ENCODE measurements at regions not wholly inside any gene's neighbourhood (a gene's known extent, or its start where the extent isn't known, plus 50 kb on each side); places are given as distances from the start of the nearest gene placed in this dataset.
"Not testable (repeated sequence)": the region's sequence is repeated elsewhere in the genome, so short reads cannot be mapped to it uniquely, and the experiment has no call there.

DNA sequence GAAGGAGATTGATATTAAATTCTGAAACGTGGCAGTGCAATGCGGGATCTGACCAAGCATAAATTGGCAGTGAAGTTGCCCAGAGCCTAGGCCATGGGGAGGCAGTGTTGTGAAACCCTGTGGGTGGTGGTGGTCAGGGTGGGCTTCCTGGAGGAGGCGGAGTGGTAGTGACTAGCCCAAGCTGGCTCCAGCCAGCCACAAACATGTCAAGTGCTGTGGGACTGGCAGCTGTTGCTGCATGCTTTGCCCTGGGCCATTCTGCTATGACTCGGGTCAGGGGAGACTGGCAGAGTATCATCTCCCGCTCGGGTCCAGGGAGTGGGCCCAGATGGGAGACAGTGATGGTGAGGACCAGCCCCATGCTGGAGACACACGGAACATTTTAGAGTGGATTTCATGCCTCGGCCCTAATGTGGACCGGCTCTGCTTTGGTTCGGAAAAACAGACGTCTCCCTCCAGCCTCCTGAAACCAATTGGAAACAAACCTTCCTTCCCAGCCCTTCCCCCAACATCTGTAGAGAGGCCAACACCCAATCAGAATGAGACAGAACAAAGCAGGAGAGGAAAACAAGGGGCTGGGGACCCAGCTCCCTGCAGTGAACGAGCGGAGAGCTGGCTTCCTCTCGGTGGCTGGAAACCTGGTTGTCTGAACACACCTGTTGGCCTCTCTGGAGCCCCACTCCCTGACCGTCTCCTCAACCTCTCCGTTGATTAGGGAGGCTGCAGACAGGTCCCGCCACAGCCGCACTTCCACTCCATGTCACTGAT is 58.2 kb downstream of the TMEM270 start:
- Histone ChIP-seq H3K9ac (ENCODE audit: low read depth, low read length) (peak overlapping the region; percentile 30; the same call in 1 of the 2 replicates), H3K27me3 (ENCODE audit: insufficient read depth, low read length) (no peaks in the 10 kb centered on the region), H3K9me3 (ENCODE audit: insufficient read depth, low read depth, low read length) (no peaks in the 10 kb centered on the region), H3K36me3 (ENCODE audit: insufficient read depth, low read length) (no peaks in the 10 kb centered on the region), H3K4me3 (ENCODE audit: low read length) (peak overlapping the region; percentile 14; the same call in 1 of the 2 replicates), H3K4me1 (ENCODE audit: insufficient read depth, low read length) (peaks cover 5% of the 10 kb centered on the region; the same call in 1 of the 2 replicates), H3K27ac (ENCODE audit: low read depth, low read length) (peak overlapping the region; percentile 87; the same call in 1 of the 2 replicates)
- 42% methylated on average over 18 of the region's 18 CpGs for WGBS

DNA sequence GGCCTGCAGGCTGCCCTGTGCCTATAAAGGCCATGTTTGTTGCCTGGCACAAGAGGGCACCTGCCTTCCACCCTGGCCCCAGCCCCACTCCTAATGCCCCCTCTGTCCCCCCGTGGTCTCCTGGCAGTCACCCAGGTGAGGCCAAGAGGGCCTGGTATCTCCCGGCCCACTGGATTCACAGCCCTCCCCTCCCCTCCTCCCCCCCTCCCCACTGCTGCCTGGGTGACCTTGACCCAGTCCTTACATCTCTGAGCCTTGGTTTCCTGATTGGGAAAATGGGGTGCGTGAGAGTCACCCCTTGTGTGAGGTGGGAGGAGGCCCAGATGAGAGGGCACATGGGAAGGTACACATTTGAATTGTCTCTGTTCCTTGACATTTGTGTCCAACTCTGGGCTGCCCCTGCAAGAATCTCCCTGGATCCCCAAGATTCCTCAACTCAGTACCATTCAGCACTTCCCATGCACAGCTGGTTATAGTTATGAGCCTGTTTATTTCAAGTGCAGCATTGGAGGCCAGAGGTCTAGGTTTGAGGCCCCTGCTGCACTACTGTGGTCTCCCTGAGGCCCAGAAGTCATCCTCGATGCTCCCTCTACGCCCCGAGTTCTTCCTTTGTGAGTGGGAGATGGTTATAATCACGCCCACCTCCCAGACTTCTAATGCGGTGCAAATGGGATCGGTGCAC is 58.9 kb downstream of the TMEM270 start:
- H3K9ac ChIP-seq (ENCODE audit: low read depth, low read length), result 0 out of 2 replicates have a peak overlapping the region, but pooled peaks have one; percentile 30
- no peak overlapping the region for H3K4me3 ChIP-seq (ENCODE audit: low read length)
- H3K27ac ChIP-seq (ENCODE audit: low read depth, low read length), result peak overlapping the region; percentile 87; the same call in 1 of the 2 replicates
- WGBS, result 89% methylated on average over 9 of the region's 9 CpGs
- no peaks in the 10 kb centered on the region for H3K9me3 ChIP-seq (ENCODE audit: insufficient read depth, low read depth, low read length)
- peaks cover 5% of the 10 kb centered on the region; the same call in 1 of the 2 replicates for H3K4me1 ChIP-seq (ENCODE audit: insufficient read depth, low read length)
- no peaks in the 10 kb centered on the region for H3K36me3 ChIP-seq (ENCODE audit: insufficient read depth, low read length)
- no peaks in the 10 kb centered on the region for H3K27me3 ChIP-seq (ENCODE audit: insufficient read depth, low read length)

DNA sequence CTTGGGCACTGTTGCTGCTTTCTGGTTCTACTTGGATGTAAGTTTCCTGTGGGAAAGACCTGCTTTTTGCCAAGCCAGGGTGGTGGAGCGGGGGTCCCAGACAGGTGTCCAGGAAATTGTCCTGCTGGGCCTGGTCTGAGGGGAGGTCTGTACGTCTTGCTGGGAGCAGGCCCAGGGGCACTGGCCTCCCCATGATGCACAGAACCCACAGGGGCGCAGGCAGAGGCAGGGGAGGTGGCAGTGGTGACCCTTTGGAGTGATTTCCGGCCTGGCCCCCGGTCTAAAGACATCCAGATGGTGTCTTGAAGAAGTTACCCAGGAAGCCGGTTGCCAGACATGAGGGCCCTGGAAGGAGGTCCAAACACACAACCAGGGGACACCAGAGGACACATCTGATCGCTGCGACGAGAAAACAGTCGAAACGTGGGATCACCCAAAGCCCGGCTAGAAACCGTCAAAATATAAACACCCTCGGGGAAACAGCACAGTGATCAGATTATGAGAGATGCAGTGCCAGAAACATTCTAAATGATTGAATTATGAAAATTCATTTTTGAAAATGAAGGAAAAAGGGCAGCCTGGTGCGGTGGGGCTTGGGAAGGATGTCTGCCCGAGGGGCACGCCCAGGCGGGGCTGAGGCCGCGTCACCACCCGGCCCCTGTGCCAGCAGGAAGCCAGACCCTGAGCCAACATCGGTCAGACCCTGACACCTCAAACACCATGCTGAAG is 59.6 kb downstream of the TMEM270 start:
- 93% methylated on average over 22 of the region's 22 CpGs for WGBS
- no peak overlapping the region for H3K4me3 ChIP-seq (ENCODE audit: low read length)
- no peaks in the 10 kb centered on the region for H3K36me3 ChIP-seq (ENCODE audit: insufficient read depth, low read length)
- no peaks in the 10 kb centered on the region for H3K27me3 ChIP-seq (ENCODE audit: insufficient read depth, low read length)
- no peak overlapping the region for H3K27ac ChIP-seq (ENCODE audit: low read depth, low read length)
- no peaks in the 10 kb centered on the region for H3K9me3 ChIP-seq (ENCODE audit: insufficient read depth, low read depth, low read length)
- H3K4me1 ChIP-seq (ENCODE audit: insufficient read depth, low read length), result peaks cover 5% of the 10 kb centered on the region; the same call in 1 of the 2 replicates
- H3K9ac ChIP-seq (ENCODE audit: low read depth, low read length), result no peak overlapping the region

DNA sequence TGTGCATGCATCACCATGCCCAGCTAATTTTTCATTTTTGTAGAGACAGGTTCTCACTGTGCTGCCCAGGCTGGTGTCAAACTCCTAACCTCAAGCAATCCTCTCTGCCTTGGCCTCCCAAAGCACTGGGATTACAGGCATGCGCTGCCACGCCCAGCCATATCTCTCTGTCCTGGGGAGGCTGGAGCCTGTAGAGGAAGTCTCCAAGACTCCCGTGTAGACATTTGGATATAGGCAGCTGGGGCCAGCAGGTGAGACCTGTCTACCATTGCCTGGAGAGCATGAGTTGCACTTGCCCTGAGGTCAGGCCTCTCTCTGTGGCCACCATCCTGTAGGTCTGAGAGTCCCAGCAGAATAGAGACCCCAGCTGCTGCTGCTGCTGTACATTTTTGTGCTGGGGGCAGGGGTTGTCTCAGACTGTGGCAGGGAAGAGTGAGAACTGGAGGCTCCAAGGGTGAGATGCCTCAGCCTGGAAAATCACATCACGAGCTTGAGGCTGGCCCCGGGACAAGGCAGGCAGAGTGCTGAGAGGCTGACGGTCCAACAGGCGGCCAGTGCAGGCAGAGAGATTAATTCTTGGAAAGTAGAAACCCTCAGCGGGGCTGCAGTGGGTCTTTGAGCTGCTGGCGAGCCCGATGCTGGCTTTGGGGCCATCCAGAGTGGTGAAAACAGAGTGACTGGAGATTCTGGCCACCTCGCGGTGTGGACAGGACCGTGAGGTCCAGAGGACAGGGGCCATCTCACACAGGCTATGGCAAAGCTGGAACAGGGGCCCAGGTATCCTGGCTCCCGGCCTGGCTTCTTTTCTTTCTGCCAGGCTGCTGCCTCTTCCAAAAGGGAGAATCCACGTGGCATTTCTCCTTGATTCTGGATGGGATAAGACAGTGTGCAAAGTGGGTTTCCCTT is 60.9 kb downstream of the TMEM270 start:
- H3K27ac ChIP-seq (ENCODE audit: low read depth, low read length), result no peak overlapping the region
- 87% methylated on average over 15 of the region's 15 CpGs for WGBS
- H3K36me3 ChIP-seq (ENCODE audit: insufficient read depth, low read length), result no peaks in the 10 kb centered on the region
- H3K27me3 ChIP-seq (ENCODE audit: insufficient read depth, low read length), result no peaks in the 10 kb centered on the region
- no peak overlapping the region for H3K4me3 ChIP-seq (ENCODE audit: low read length)
- H3K4me1 ChIP-seq (ENCODE audit: insufficient read depth, low read length), result peaks cover 5% of the 10 kb centered on the region; the same call in 1 of the 2 replicates
- no peak overlapping the region for H3K9ac ChIP-seq (ENCODE audit: low read depth, low read length)
- H3K9me3 ChIP-seq (ENCODE audit: insufficient read depth, low read depth, low read length), result no peaks in the 10 kb centered on the region

DNA sequence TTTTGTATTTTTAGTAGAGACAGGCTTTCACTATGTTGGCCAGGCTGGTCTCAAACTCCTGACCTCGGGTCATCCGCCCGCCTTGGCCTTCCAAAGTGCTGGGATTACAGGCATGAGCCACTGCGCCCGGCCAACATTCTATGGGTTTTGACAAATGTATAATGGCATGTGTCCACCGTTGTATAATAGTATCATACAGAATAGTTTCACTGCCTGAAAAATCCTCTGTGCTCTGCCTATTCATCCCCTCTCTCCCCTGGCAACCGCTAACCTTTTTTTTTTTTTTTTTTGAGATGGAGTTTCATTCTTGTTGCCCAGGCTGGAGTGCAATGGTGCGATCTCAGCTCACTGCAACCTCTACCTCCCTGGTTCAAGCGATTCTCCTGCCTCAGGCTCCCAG is 67.7 kb downstream of the TMEM270 start:
- WGBS, result 95% methylated on average over 8 of the region's 9 CpGs

DNA sequence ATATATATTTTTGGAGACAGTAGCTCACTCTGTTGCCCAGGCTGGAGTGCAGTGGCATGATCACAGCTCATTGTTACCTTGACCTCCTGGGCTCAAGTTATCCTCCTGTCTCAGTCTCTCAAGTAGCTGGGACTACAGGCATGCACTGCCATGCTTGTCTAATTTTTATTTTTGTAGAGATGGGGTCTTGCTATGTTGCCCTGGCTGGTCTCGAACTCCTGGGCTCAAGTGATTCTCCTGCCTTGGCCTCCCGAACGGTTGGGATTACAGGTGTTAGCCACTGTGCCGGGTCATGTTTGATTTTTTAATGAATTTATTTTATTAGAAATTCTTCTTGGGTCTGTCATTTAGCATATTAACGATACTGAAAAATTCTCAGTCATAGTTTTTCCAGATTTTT is 70.5 kb downstream of the TMEM270 start:
- 97% methylated on average over 4 of the region's 5 CpGs for WGBS
- no peak overlapping the region for H3K27ac ChIP-seq (ENCODE audit: low read depth, low read length)
- H3K4me3 ChIP-seq (ENCODE audit: low read length), result no peak overlapping the region

More for the DNA sequence above, 67.7 kb downstream of the TMEM270 start:
- not testable (repeated sequence) for H3K36me3 ChIP-seq (ENCODE audit: insufficient read depth, low read length); H3K9ac ChIP-seq (ENCODE audit: low read depth, low read length); H3K27ac ChIP-seq (ENCODE audit: low read depth, low read length); H3K4me1 ChIP-seq (ENCODE audit: insufficient read depth, low read length); H3K9me3 ChIP-seq (ENCODE audit: insufficient read depth, low read depth, low read length); H3K27me3 ChIP-seq (ENCODE audit: insufficient read depth, low read length); H3K4me3 ChIP-seq (ENCODE audit: low read length)

DNA sequence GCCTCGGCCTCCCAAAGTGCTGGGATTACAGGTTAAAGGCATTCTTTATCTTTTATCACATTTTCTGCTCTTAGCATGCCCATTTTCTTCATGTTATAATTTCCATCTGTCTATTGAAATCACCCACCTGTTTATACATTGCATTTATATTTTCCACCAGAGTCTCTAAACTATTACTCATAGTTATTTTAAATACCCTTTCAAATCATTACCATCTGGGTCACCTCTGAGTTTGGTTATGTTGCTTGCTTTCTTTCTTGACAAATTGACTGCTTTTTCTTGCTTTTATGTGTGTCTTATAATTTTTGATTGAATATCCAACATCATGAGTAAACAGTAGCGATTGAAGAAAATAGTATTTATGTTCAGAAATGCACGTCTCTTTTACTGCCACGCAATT is 71.4 kb downstream of the TMEM270 start:
- Histone ChIP-seq H3K36me3 (ENCODE audit: insufficient read depth, low read length) (no peaks in the 10 kb centered on the region), H3K27me3 (ENCODE audit: insufficient read depth, low read length) (no peaks in the 10 kb centered on the region), H3K27ac (ENCODE audit: low read depth, low read length) (no peak overlapping the region), H3K9ac (ENCODE audit: low read depth, low read length) (no peak overlapping the region), H3K9me3 (ENCODE audit: insufficient read depth, low read depth, low read length) (no peaks in the 10 kb centered on the region), H3K4me3 (ENCODE audit: low read length) (no peak overlapping the region), H3K4me1 (ENCODE audit: insufficient read depth, low read length) (no peaks in the 10 kb centered on the region)
- 94% methylated on average over 4 of the region's 4 CpGs for WGBS

More for the DNA sequence above, 70.5 kb downstream of the TMEM270 start:
- Histone ChIP-seq H3K27me3 (ENCODE audit: insufficient read depth, low read length) (no peaks in the 10 kb centered on the region), H3K36me3 (ENCODE audit: insufficient read depth, low read length) (no peaks in the 10 kb centered on the region), H3K4me1 (ENCODE audit: insufficient read depth, low read length) (no peaks in the 10 kb centered on the region), H3K9me3 (ENCODE audit: insufficient read depth, low read depth, low read length) (no peaks in the 10 kb centered on the region), H3K9ac (ENCODE audit: low read depth, low read length) (no peak overlapping the region)

DNA sequence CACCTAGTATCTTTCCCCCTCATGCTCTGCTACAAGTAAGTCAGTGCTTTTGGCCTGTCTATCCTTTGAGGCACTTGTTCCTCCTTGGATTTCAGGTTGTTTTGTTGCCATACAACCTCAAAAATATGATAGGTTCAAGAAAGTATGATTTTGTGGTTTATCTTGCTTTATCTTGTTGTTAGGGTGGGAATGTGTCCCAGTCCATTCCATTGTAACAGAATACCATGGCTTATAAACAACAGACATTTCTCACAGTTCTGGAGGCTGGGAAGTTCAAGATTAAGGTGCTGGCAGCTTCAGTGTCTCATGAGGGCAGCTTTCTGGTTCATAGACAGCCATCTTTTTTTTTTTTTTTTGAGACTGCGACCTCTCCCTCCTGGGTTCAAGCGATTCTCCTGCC is 72.1 kb downstream of the TMEM270 start:
- no peak overlapping the region for H3K9ac ChIP-seq (ENCODE audit: low read depth, low read length)
- no peaks in the 10 kb centered on the region for H3K4me1 ChIP-seq (ENCODE audit: insufficient read depth, low read length)
- no peak overlapping the region for H3K27ac ChIP-seq (ENCODE audit: low read depth, low read length)
- H3K9me3 ChIP-seq (ENCODE audit: insufficient read depth, low read depth, low read length), result no peaks in the 10 kb centered on the region
- no peak overlapping the region for H3K4me3 ChIP-seq (ENCODE audit: low read length)
- H3K27me3 ChIP-seq (ENCODE audit: insufficient read depth, low read length), result no peaks in the 10 kb centered on the region
- WGBS, result 92% methylated on average over 2 of the region's 2 CpGs
- H3K36me3 ChIP-seq (ENCODE audit: insufficient read depth, low read length), result no peaks in the 10 kb centered on the region

DNA sequence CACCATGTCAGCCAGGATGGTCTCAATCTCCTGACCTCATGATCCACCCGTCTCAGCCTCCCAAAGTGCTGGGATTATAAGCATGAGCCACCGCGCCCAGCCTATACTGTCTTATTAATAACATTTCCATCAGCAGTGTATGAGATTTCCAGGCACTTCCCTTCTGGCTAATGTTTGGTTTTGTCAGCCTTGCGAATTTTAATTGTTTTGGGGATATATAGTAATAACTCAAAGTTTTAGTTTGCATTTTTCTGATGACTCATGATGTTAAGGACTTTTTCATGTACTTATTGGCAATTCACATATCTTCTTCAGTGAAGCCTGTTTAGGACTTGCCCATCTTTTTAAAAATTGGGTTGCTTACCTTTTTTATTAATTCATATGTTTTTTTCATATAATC is 76.0 kb downstream of the TMEM270 start:
- no peaks in the 10 kb centered on the region for H3K27me3 ChIP-seq (ENCODE audit: insufficient read depth, low read length)
- no peaks in the 10 kb centered on the region for H3K36me3 ChIP-seq (ENCODE audit: insufficient read depth, low read length)
- H3K4me3 ChIP-seq (ENCODE audit: low read length), result no peak overlapping the region
- peaks cover 11% of the 10 kb centered on the region; the same call in 1 of the 2 replicates for H3K9me3 ChIP-seq (ENCODE audit: insufficient read depth, low read depth, low read length)
- 0 out of 2 replicates have a peak, but pooled peaks cover 2% of the 10 kb centered on the region for H3K4me1 ChIP-seq (ENCODE audit: insufficient read depth, low read length)
- WGBS, result 90% methylated on average over 4 of the region's 4 CpGs
- H3K9ac ChIP-seq (ENCODE audit: low read depth, low read length), result no peak overlapping the region
- H3K27ac ChIP-seq (ENCODE audit: low read depth, low read length), result no peak overlapping the region

DNA sequence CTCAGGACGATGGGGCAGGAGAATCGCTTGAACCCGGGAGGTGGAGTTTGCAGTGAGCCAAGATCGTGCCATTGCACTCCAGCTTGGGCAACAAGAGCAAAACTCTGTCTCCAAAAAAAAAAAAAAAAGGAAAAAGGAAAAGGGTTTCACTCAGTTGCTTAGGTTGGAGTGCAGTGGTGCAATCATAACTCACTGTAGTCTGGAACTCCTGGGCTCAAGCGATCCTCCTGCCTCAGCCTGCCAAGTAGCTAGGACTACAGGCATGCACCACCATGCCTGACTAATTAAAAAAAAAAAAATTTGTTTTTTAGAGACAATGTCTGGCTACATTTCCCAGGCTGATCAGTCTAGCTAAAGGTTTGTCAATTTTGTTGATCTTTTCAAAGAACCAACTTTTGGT is 76.7 kb downstream of the TMEM270 start:
- not testable (repeated sequence) for H3K9ac ChIP-seq (ENCODE audit: low read depth, low read length); H3K36me3 ChIP-seq (ENCODE audit: insufficient read depth, low read length); H3K27me3 ChIP-seq (ENCODE audit: insufficient read depth, low read length); H3K4me3 ChIP-seq (ENCODE audit: low read length); H3K27ac ChIP-seq (ENCODE audit: low read depth, low read length); H3K4me1 ChIP-seq (ENCODE audit: insufficient read depth, low read length)
- H3K9me3 ChIP-seq (ENCODE audit: insufficient read depth, low read depth, low read length), result peaks cover 11% of the 10 kb centered on the region; the same call in 1 of the 2 replicates
- 95% methylated on average over 5 of the region's 5 CpGs for WGBS
